ENCODE measurements at regions not wholly inside any gene's neighbourhood (a gene's known extent, or its start where the extent isn't known, plus 50 kb on each side); places are given as distances from the start of the nearest gene placed in this dataset.
"Not testable (repeated sequence)": the region's sequence is repeated elsewhere in the genome, so short reads cannot be mapped to it uniquely, and the experiment has no call there.

DNA sequence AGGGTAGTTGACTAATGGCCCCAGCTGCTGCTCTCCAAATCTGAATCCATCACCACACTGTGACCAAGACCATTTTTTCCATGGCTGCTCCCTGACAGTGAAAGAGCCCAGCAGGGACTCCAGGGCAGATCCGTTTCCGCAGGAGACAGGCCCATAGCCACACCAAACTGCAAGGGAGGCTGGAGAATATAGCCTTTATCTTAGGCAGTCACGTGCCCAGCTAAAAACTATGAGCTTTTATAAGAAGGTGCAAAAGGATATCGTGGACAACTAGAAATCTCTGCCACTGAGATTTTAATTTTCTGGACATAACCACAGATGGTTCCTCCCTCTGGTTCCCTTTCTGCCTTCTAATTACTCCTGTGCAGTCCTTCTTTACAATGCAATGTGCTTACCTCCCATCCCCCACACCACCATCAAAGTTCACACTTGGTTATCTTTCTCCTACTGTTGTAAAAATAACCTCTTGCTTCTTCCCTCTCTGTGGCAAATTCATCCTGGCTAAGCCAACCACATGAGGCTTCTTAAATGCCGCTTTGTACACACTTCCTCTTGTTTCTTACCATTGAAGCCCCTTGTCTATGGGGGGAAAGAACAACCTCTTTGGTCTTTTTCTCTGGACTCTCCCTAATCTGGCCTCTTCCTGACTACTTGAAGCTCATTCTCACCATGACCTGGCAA lies 233.7 kb downstream of the SHQ1 start:
- TF ChIP-seq, protein P1, sequence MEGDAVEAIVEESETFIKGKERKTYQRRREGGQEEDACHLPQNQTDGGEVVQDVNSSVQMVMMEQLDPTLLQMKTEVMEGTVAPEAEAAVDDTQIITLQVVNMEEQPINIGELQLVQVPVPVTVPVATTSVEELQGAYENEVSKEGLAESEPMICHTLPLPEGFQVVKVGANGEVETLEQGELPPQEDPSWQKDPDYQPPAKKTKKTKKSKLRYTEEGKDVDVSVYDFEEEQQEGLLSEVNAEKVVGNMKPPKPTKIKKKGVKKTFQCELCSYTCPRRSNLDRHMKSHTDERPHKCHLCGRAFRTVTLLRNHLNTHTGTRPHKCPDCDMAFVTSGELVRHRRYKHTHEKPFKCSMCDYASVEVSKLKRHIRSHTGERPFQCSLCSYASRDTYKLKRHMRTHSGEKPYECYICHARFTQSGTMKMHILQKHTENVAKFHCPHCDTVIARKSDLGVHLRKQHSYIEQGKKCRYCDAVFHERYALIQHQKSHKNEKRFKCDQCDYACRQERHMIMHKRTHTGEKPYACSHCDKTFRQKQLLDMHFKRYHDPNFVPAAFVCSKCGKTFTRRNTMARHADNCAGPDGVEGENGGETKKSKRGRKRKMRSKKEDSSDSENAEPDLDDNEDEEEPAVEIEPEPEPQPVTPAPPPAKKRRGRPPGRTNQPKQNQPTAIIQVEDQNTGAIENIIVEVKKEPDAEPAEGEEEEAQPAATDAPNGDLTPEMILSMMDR (IDR thresholded peaks at IDR 0.05; ENCODE audit: insufficient read depth, low read length, poor library complexity, severe bottlenecking): no peak
- Histone ChIP-seq H3K36me3 (ENCODE audit: control insufficient read depth, insufficient read depth, low read length) (no peaks in the 10 kb centered on the region), H3K27me3 (ENCODE audit: control insufficient read depth, insufficient read depth, low read length) (no peaks in the 10 kb centered on the region), H3K4me3 (ENCODE audit: low read depth, low read length) (no peak overlapping the region)
- DNase-seq (ENCODE audit: low read depth): no peak

DNA sequence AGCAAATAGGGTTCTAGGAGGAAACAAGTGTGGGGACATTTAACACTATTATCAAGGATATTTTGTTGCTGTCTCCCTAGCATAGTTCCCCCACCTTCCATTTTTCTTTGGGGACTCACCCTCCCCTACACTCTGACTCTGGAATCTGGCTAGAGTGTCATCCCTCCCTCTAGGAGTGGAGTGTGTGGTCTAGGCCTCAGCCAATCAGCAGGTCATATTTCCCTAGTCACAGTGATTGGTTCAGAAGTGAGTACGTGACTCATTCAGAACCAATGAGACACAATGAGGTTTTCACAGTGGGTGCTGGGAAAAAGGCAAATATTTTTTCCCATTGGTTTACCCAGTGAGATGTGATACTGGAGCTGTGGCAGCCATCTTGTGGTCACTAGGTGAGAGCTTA lies 234.4 kb downstream of the SHQ1 start:
- no peak for DNase-seq (ENCODE audit: low read depth)
- no peaks in the 10 kb centered on the region for H3K27me3 ChIP-seq (ENCODE audit: control insufficient read depth, insufficient read depth, low read length)
- no peaks in the 10 kb centered on the region for H3K36me3 ChIP-seq (ENCODE audit: control insufficient read depth, insufficient read depth, low read length)
- no peak overlapping the region for H3K4me3 ChIP-seq (ENCODE audit: low read depth, low read length)
- TF ChIP-seq, protein P1 (IDR thresholded peaks at IDR 0.05; ENCODE audit: insufficient read depth, low read length, poor library complexity, severe bottlenecking): no peak

DNA sequence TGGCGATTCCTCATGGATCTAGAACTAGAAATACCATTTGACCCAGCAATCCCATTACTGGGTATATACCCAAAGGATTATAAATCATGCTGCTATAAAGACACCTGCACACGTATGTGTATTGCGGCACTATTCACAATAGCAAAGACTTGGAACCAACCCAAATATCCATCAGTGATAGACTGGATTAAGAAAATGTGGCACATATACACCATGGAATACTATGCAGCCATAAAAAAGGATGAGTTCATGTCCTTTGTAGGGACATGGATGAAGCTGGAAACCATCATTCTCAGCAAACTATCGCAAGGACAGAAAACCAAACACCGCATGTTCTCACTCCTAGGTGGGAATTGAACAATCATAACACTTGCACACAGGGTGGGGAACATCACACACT lies 239.1 kb downstream of the SHQ1 start:
- H3K4me3 ChIP-seq (ENCODE audit: low read depth, low read length); H3K27me3 ChIP-seq (ENCODE audit: control insufficient read depth, insufficient read depth, low read length); DNase-seq (ENCODE audit: low read depth); H3K36me3 ChIP-seq (ENCODE audit: control insufficient read depth, insufficient read depth, low read length): not testable (repeated sequence)

DNA sequence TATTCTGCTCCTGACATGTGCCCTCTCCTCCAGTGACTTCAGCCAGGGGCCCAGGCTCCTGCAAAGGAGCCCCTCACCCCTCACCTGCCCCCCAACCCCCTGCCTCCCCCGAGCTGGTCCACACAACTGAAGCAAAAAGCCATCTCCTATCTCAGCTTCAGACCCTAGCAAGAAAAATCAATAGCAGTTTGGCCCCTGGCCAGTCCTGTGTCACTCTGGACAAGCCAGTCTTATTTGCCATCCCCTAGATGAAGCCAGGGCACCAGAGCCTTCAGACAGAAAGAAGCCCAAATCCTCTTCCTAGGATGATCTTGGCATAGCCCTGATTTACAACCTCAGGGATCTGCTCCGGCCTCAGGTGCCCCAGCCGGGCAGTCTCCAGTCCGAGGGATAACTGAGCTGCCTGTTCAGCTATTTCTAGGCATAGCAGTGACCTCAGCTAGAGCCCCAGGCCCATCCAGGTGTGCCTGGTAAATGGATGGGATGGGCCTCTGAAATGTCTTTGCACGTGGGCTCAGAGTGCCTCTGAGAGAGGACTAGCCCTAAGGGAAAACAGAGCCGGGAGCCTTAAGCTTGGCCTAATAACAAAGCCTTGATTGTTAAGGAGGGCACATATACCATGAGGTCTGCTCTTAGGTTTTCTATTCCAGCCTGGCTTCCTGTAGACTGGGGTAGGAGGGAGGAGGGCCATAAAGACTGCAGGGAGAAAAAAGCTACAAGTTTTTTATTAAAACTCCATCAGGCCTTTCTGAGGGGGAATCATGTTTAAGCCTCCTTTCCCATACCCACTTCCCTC lies 242.0 kb downstream of the SHQ1 start:
- peaks cover 6% of the 10 kb centered on the region for H3K27me3 ChIP-seq (ENCODE audit: control insufficient read depth, insufficient read depth, low read length)
- no peak for DNase-seq (ENCODE audit: low read depth)
- H3K36me3 ChIP-seq (ENCODE audit: control insufficient read depth, insufficient read depth, low read length): no peaks in the 10 kb centered on the region
- TF ChIP-seq, protein P1 (IDR thresholded peaks at IDR 0.05; ENCODE audit: insufficient read depth, low read length, poor library complexity, severe bottlenecking): no peak
- H3K4me3 ChIP-seq (ENCODE audit: low read depth, low read length): no peak overlapping the region

DNA sequence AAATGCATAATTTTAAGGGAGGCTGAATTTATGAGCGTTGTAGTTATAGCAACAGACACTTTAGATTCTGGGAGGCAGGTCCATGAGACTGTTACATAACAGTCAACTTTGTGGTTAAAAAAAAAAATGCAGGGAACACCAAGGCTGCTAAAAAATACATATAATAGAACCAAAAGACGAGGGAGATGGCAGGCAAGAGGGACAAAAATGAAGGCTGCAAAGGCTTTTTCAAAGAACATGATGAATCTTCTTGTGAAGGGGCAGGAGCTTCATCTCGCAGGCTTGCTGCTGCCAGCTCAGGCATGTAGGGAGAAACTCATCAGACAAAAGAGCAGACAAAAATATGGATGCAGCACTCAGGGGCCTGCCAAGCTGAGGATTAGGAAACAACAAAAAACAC lies 243.9 kb downstream of the SHQ1 start:
- no peak for DNase-seq (ENCODE audit: low read depth)
- TF ChIP-seq, protein P1 (IDR thresholded peaks at IDR 0.05; ENCODE audit: insufficient read depth, low read length, poor library complexity, severe bottlenecking): no peak
- no peak overlapping the region for H3K4me3 ChIP-seq (ENCODE audit: low read depth, low read length)

DNA sequence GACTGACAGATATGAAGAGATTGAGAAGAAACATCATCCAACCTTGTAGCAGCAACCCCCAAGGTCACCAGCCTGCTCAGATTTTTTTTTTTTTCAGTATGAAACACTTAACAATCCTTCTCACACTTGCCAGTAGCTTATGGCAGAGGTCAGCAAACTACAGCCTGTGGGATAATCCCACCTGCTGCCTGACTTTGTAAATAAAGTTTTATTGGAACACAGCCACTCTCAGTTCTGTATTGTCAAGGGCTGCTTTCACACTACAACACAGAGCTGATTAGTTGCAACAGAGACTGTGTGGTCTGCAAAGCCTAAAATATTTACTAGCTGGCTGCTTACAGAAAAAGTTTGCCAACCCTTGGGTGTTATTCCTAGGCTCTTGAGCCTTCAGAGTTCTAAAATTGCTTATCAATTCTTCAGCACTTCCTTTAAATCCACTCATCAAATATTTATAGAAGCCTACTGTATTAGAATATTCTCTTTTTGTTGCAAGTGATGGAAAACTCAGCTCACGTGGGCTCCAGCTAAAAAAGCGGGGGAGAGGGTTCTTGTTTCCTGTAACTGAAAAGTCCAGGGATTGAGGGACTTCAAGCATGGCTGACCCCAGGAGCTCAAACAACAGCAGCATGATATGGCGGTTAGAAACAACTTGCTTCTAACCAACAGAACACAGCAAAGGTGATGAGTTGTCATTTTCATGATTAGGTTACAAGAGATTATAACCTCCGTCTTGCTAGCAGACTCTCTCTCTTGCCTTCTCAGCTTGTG lies 246.1 kb downstream of the SHQ1 start:
- Histone ChIP-seq H3K27me3 (ENCODE audit: control insufficient read depth, insufficient read depth, low read length) (peaks cover 11% of the 10 kb centered on the region), H3K4me3 (ENCODE audit: low read depth, low read length) (no peak overlapping the region), H3K36me3 (ENCODE audit: control insufficient read depth, insufficient read depth, low read length) (no peaks in the 10 kb centered on the region)
- no peak for DNase-seq (ENCODE audit: low read depth)
- TF ChIP-seq, protein P1 (IDR thresholded peaks at IDR 0.05; ENCODE audit: insufficient read depth, low read length, poor library complexity, severe bottlenecking): no peak

More for the DNA sequence above, 243.9 kb downstream of the SHQ1 start:
- Histone ChIP-seq H3K36me3 (ENCODE audit: control insufficient read depth, insufficient read depth, low read length) (no peaks in the 10 kb centered on the region), H3K27me3 (ENCODE audit: control insufficient read depth, insufficient read depth, low read length) (peaks cover 7% of the 10 kb centered on the region)

Measured in kidney epithelial cell (primary cell).